Mammary epithelial cell (primary cell): ENCODE measurements at regions not wholly inside any gene's neighbourhood (a gene's known extent, or its start where the extent isn't known, plus 50 kb on each side); places are given as distances from the start of the nearest gene placed in this dataset.

Experiments
- CTCF ChIP-seq, 2 donors: IDR thresholded peaks in 1 of 2; conservative IDR thresholded peaks in 1 of 2; 2 replicates each; pipeline ENCODE4 v1.5.1; 2011 to 2012; ENCODE audit warnings: inconsistent platforms in 2 of 2, low read length in 2 of 2, mild to moderate bottlenecking in 2 of 2, control low read depth in 1 of 2, low read depth in 1 of 2; ENCODE audit not compliant: insufficient read depth in 1 of 2; ENCODE audit errors: extremely low read depth in 1 of 2
- EZH2 ChIP-seq: IDR thresholded peaks from 2 replicates; pipeline ENCODE4 v1.6.1; 2012; ENCODE audit warnings: low read length, inconsistent platforms, borderline replicate concordance

- TF ChIP-seq EZH2 (no peak), CTCF (conservative IDR thresholded peaks at IDR 0.05 in 1 of 2, IDR thresholded peaks at IDR 0.05 in 1 of 2; ENCODE audit: extremely low read depth in 1 of 2, insufficient read depth in 1 of 2, low read depth in 1 of 2, low read length in 2 of 2) (no peak)
These were observed 76.9 kb upstream of the HMGA2 start for GRCh38 chr12:65747338-65747737.
